GM12878 (cell line): ENCODE measurements at regions not wholly inside any gene's neighbourhood (a gene's known extent, or its start where the extent isn't known, plus 50 kb on each side); places are given as distances from the start of the nearest gene placed in this dataset.

Experiments
- BCLAF1 ChIP-seq: fragments of 450-650 bp; IDR thresholded peaks from 2 replicates; pipeline ENCODE4 v1.6.1; 2017; ENCODE audit warnings: antibody characterized with exemption, mild to moderate bottlenecking, moderate library complexity
- CEBPB ChIP-seq, 2 experiments: fragments of 150-350 bp in 1 of 2; IDR thresholded peaks; 2 replicates each; pipeline ENCODE4 v1.6.1; 2012 to 2014; ENCODE audit warnings: low read depth in 2 of 2, low read length in 2 of 2, borderline replicate concordance in 1 of 2, inconsistent platforms in 1 of 2
- CTCF ChIP-seq, 3 experiments: IDR thresholded peaks in 2 of 3; conservative IDR thresholded peaks in 1 of 3; 2 replicates each; pipeline ENCODE4 v1.5.1; 2011; ENCODE audit warnings: low read depth in 3 of 3, low read length in 3 of 3, mild to moderate bottlenecking in 3 of 3, control low read depth in 2 of 3, moderate library complexity in 2 of 3, inconsistent platforms in 1 of 3, mixed read lengths in 1 of 3; ENCODE audit not compliant: control insufficient read depth in 2 of 3, insufficient read depth in 1 of 3; ENCODE audit errors: extremely low read depth in 1 of 3
- MAX ChIP-seq: IDR thresholded peaks from 2 replicates; pipeline ENCODE4 v1.6.1; 2012; ENCODE audit warnings: low read depth, low read length, improper control_type of control experiment
- PAX5 ChIP-seq: IDR thresholded peaks from 2 replicates; pipeline ENCODE4 v1.6.1; 2011; ENCODE audit warnings: low read depth, low read length, borderline replicate concordance
- RB1 ChIP-seq: fragments of 450-650 bp; formaldehyde crosslinking; IDR thresholded peaks from 2 replicates; pipeline ENCODE4 v1.6.1; 2017; ENCODE audit warnings: mild to moderate bottlenecking, borderline replicate concordance
- TARDBP ChIP-seq: IDR thresholded peaks from 2 replicates; pipeline ENCODE4 v1.6.1; 2016; ENCODE audit warnings: borderline replicate concordance
- ZNF592 ChIP-seq: fragments of 450-650 bp; IDR thresholded peaks from 2 replicates; pipeline ENCODE4 v1.6.1; 2017; ENCODE audit warnings: mild to moderate bottlenecking, moderate library complexity

- TF ChIP-seq CTCF (IDR thresholded peaks at IDR 0.05 in 2 of 3, conservative IDR thresholded peaks at IDR 0.05 in 1 of 3; ENCODE audit: control insufficient read depth in 2 of 3, extremely low read depth in 1 of 3, insufficient read depth in 1 of 3, low read depth in 3 of 3, low read length in 3 of 3), result no peak
- TF ChIP-seq CEBPB (IDR thresholded peaks at IDR 0.05; ENCODE audit: borderline replicate concordance in 1 of 2, low read depth in 2 of 2, low read length in 2 of 2), result no peak
- no peak for TF ChIP-seq PAX5
- no peak for TF ChIP-seq MAX
- no peak for TF ChIP-seq BCLAF1
- TF ChIP-seq TARDBP, result no peak
- no peak for TF ChIP-seq RB1
- TF ChIP-seq ZNF592, result no peak
These were observed 569.7 kb downstream of the REEP3 start for GRCh38 chr10:64090865-64091264.
